Parathyroid adenoma (tissue), 2 donors: ENCODE measurements at regions not wholly inside any gene's neighbourhood (a gene's known extent, or its start where the extent isn't known, plus 50 kb on each side); places are given as distances from the start of the nearest gene placed in this dataset.

ENCODE experiments used
- H2AFZ ChIP-seq: fragments of 300-600 bp; sonication (generic); one replicate; pipeline ENCODE4 v1.7.0; 2017; ENCODE audit warnings: antibody characterized with exemption, mild to moderate bottlenecking
- H3K27ac ChIP-seq: fragments of 300-600 bp; sonication (generic); one replicate; pipeline ENCODE4 v1.7.0; 2017
- H3K27me3 ChIP-seq: fragments of 300-600 bp; sonication (generic); one replicate; pipeline ENCODE4 v1.7.0; 2017; ENCODE audit warnings: low read length; ENCODE audit not compliant: control insufficient read depth, insufficient read depth
- H3K36me3 ChIP-seq: fragments of 300-600 bp; sonication (generic); one replicate; pipeline ENCODE4 v1.7.0; 2017; ENCODE audit warnings: low read length; ENCODE audit not compliant: control insufficient read depth, insufficient read depth
- H3K4me1 ChIP-seq: fragments of 300-600 bp; sonication (generic); one replicate; pipeline ENCODE4 v1.7.0; 2017; ENCODE audit warnings: control low read depth
- H3K4me2 ChIP-seq: fragments of 300-600 bp; sonication (generic); one replicate; pipeline ENCODE4 v1.7.0; 2017; ENCODE audit warnings: low read length
- H3K4me3 ChIP-seq: fragments of 300-600 bp; sonication (generic); one replicate; pipeline ENCODE4 v1.7.0; 2017; ENCODE audit warnings: low read depth, low read length
- H3K79me2 ChIP-seq: fragments of 300-600 bp; sonication (generic); one replicate; pipeline ENCODE4 v1.7.0; 2017; ENCODE audit warnings: control low read depth
- H3K9ac ChIP-seq: fragments of 300-600 bp; sonication (generic); one replicate; pipeline ENCODE4 v1.7.0; 2017; ENCODE audit warnings: mild to moderate bottlenecking
- H3K9me3 ChIP-seq: fragments of 300-600 bp; sonication (generic); one replicate; pipeline ENCODE4 v1.7.0; 2017; ENCODE audit warnings: low read length; ENCODE audit not compliant: control insufficient read depth
- CTCF ChIP-seq: fragments of 300-600 bp; sonication (generic); IDR thresholded peaks from one replicate; pipeline ENCODE4 v1.7.0; 2017; ENCODE audit warnings: antibody characterized with exemption, mild to moderate bottlenecking
- donor health status: primary hyperparathyroidism.

- Histone ChIP-seq H3K4me1 (no peaks in the 10 kb centered on the region), H3K79me2 (no peaks in the 10 kb centered on the region), H3K4me2 (no peak overlapping the region), H3K36me3 (no peaks in the 10 kb centered on the region), H3K27me3 (no peaks in the 10 kb centered on the region), H3K9ac (no peak overlapping the region), H2AFZ (no peak overlapping the region), H3K9me3 (no peaks in the 10 kb centered on the region), H3K27ac (no peak overlapping the region), H3K4me3 (no peak overlapping the region)
- TF ChIP-seq CTCF: no peak
These were observed 290.7 kb downstream of the SPRY2 start for GRCh38 chr13:80050252-80050651.

- H3K4me1 ChIP-seq: no peaks in the 10 kb centered on the region
- TF ChIP-seq CTCF: no peak
- no peak overlapping the region for H2AFZ ChIP-seq
- no peaks in the 10 kb centered on the region for H3K79me2 ChIP-seq
- no peaks in the 10 kb centered on the region for H3K27me3 ChIP-seq
- H3K4me3 ChIP-seq: no peak overlapping the region
- H3K36me3 ChIP-seq: no peaks in the 10 kb centered on the region
- H3K9me3 ChIP-seq: no peaks in the 10 kb centered on the region
- H3K9ac ChIP-seq: no peak overlapping the region
- H3K27ac ChIP-seq: no peak overlapping the region
- H3K4me2 ChIP-seq: no peak overlapping the region
These were observed 292.1 kb downstream of the SPRY2 start for GRCh38 chr13:80048802-80049201.

GRCh38 chr13:80048030-80048429, 292.9 kb downstream of the SPRY2 start:
- Histone ChIP-seq H3K4me3 (no peak overlapping the region), H3K9me3 (no peaks in the 10 kb centered on the region), H3K4me1 (no peaks in the 10 kb centered on the region), H3K27me3 (no peaks in the 10 kb centered on the region), H3K27ac (no peak overlapping the region), H3K4me2 (no peak overlapping the region), H2AFZ (no peak overlapping the region), H3K36me3 (no peaks in the 10 kb centered on the region), H3K9ac (no peak overlapping the region), H3K79me2 (no peaks in the 10 kb centered on the region)
- TF ChIP-seq CTCF: no peak

- no peak overlapping the region for H2AFZ ChIP-seq
- no peaks in the 10 kb centered on the region for H3K4me1 ChIP-seq
- H3K79me2 ChIP-seq: no peaks in the 10 kb centered on the region
- H3K4me2 ChIP-seq: no peak overlapping the region
- H3K27me3 ChIP-seq: no peaks in the 10 kb centered on the region
- no peak overlapping the region for H3K4me3 ChIP-seq
- TF ChIP-seq CTCF: no peak
- no peaks in the 10 kb centered on the region for H3K36me3 ChIP-seq
- H3K9ac ChIP-seq: no peak overlapping the region
- no peak overlapping the region for H3K27ac ChIP-seq
- H3K9me3 ChIP-seq: no peaks in the 10 kb centered on the region
These were observed 293.5 kb downstream of the SPRY2 start for GRCh38 chr13:80047406-80047805.

- H3K9ac ChIP-seq: no peak overlapping the region
- no peak for TF ChIP-seq CTCF
- no peak overlapping the region for H3K27ac ChIP-seq
- no peaks in the 10 kb centered on the region for H3K79me2 ChIP-seq
- H3K27me3 ChIP-seq: no peaks in the 10 kb centered on the region
- H3K9me3 ChIP-seq: no peaks in the 10 kb centered on the region
- H3K4me2 ChIP-seq: no peak overlapping the region
- H3K4me3 ChIP-seq: no peak overlapping the region
- no peaks in the 10 kb centered on the region for H3K36me3 ChIP-seq
- H2AFZ ChIP-seq: no peak overlapping the region
- no peaks in the 10 kb centered on the region for H3K4me1 ChIP-seq
These were observed 300.0 kb downstream of the SPRY2 start for GRCh38 chr13:80040981-80041317.
